OCI-LY7 (cell line): ENCODE measurements at regions not wholly inside any gene's neighbourhood (a gene's known extent, or its start where the extent isn't known, plus 50 kb on each side); places are given as distances from the start of the nearest gene placed in this dataset.

Source experiments
- BruUV-seq: library from RNA; stranded (reverse); fragments of 400-500 nt; replicated peaks from 2 replicates; lab custom pipeline; 2021; lab: Mats Ljungman, UMichigan
- CTCF ChIA-PET: fragments of 300-600 bp; sonication (Branson Sonifier 250); formaldehyde crosslinking; loops from one replicate; lab custom pipeline; 2022; ENCODE audit warnings: antibody characterized with exemption; ENCODE audit not compliant: unreplicated experiment; lab: Charles Lee
- POLR2A ChIA-PET: fragments of 300-600 bp; sonication (Branson Sonifier 250); formaldehyde crosslinking; loops from one replicate; lab custom pipeline; 2022; ENCODE audit warnings: antibody characterized with exemption; lab: Charles Lee
- DNase-seq: peaks from one replicate; pipeline ENCODE4 v3.0.0-alpha.2; 2015; ENCODE audit warnings: low spot score
- H2AFZ ChIP-seq: fragments of 200-600 bp; sonication (generic), shearing (Covaris generic); 2 replicates; pipeline ENCODE4 v1.6.1; 2014; ENCODE audit warnings: mild to moderate bottlenecking, antibody characterized with exemption, low read length, moderate library complexity
- H3K27ac ChIP-seq: fragments of 200-600 bp; sonication (generic); 2 replicates; pipeline ENCODE4 v1.5.1; 2014; ENCODE audit warnings: mixed run types, low read depth, mild to moderate bottlenecking, moderate library complexity, low read length, inconsistent platforms; ENCODE audit not compliant: poor library complexity, severe bottlenecking
- H3K36me3 ChIP-seq: fragments of 200-600 bp; sonication (generic); 2 replicates; pipeline ENCODE4 v1.6.1; 2014; ENCODE audit warnings: mild to moderate bottlenecking, antibody characterized with exemption, low read length, moderate library complexity, mixed read lengths; ENCODE audit not compliant: insufficient read depth
- H3K4me1 ChIP-seq: fragments of 200-600 bp; sonication (generic); 2 replicates; pipeline ENCODE4 v1.5.1; 2014; ENCODE audit warnings: mild to moderate bottlenecking, low read length; ENCODE audit not compliant: insufficient read depth, poor library complexity, severe bottlenecking
- H3K4me2 ChIP-seq: fragments of 200-600 bp; sonication (generic); 2 replicates; pipeline ENCODE4 v1.6.1; 2014; ENCODE audit warnings: mild to moderate bottlenecking, low read length
- H3K4me3 ChIP-seq: fragments of 200-600 bp; sonication (generic); 2 replicates; pipeline ENCODE4 v1.5.1; 2014; ENCODE audit warnings: mild to moderate bottlenecking, low read depth, low read length; ENCODE audit not compliant: poor library complexity, severe bottlenecking
- H3K79me2 ChIP-seq: fragments of 200-600 bp; sonication (generic); 2 replicates; pipeline ENCODE4 v1.6.1; 2016; ENCODE audit warnings: low read depth, mild to moderate bottlenecking, low read length, moderate library complexity, mixed read lengths; ENCODE audit not compliant: insufficient read depth
- H3K9me2 ChIP-seq: fragments of 200-600 bp; sonication (generic); 2 replicates; pipeline ENCODE4 v1.6.1; 2016; ENCODE audit warnings: mild to moderate bottlenecking, low read length, mixed read lengths; ENCODE audit not compliant: insufficient read depth
- H3K9me3 ChIP-seq: fragments of 200-600 bp; sonication (generic); 2 replicates; pipeline ENCODE4 v1.6.1; 2014; ENCODE audit warnings: mild to moderate bottlenecking, mixed run types, low read length, mixed read lengths
- H4K20me1 ChIP-seq: fragments of 200-600 bp; sonication (generic); 2 replicates; pipeline ENCODE4 v1.6.1; 2014; ENCODE audit warnings: mild to moderate bottlenecking, antibody characterized with exemption, low read length, moderate library complexity, mixed read lengths; ENCODE audit not compliant: insufficient read depth
- EZH2phosphoT487 ChIP-seq: fragments of 200-600 bp; sonication (generic); IDR thresholded peaks from 2 replicates; pipeline ENCODE4 v1.6.1; 2018; ENCODE audit warnings: low read depth, borderline replicate concordance, mild to moderate bottlenecking, mixed run types, antibody characterized with exemption, low read length, moderate library complexity, mixed read lengths
- intact Hi-C: fragments of 100-400 bp; cut with micrococcal nuclease; formaldehyde crosslinking; loops from one replicate; pipeline ENCODE4 v1.10.0; 2022; ENCODE audit not compliant: unreplicated experiment
- TF ChIP-seq, protein P1 (sequence below): fragments of 200-600 bp; sonication (generic); conservative IDR thresholded peaks from 2 replicates; pipeline ENCODE4 v1.5.1; 2014; ENCODE audit warnings: mild to moderate bottlenecking, antibody characterized with exemption, low read length, moderate library complexity, mixed read lengths

DNA sequence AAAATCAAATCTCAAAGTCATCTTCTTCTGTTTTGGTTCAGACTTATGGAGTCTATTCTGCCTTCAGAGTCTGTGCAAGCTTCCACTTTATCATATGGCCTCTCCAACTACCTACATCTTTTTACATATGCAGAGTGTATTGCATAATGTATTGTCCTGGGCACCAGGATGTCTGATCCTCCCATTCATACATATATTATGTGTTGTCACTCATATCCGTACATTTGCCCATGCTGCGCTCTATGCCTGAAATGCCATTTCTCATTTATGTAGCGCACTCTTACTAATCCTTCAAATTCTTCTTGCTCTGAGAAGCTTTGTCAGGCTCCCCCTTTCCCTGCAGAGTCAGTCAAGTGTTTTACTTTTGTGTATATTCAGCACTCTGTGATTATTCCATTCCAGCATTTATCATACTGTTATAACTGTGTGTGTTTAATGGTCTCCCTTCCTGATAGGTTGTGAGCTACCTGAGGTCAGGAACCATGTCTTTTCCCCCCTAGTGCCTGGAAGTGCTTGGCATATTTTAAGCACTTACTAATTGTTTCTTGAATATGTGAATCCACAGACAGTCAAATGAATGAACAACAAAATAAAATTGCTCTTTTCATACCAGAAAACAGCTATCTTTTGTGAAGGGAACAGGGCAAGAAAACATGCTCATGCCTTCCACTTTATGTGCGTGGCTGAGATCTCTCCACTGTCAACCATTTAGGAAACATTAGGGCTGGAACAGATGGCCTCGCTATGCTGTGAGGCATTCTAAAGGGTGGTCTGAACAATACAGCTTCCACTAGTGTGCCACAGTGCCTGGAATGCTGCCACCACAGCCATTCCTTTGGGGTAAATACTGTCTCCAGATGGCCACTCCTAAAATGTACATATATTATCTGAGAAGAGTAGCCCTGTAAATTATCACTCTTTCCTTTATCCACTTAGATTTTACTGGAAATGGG is 81.8 kb downstream of the GLUD2 start:
- no peak overlapping the region for H2AFZ ChIP-seq
- ChIA-PET POLR2A (no interaction called here), CTCF (no interaction called here)
- no peaks in the 10 kb centered on the region for H3K36me3 ChIP-seq
- no peaks in the 10 kb centered on the region for H3K9me2 ChIP-seq
- no peak overlapping the region for H3K4me2 ChIP-seq
- BruUV-seq: no TSS peak
- DNase-seq: no peak
- H3K4me1 ChIP-seq: no peaks in the 10 kb centered on the region
- no peaks in the 10 kb centered on the region for H4K20me1 ChIP-seq
- no peak for TF ChIP-seq EZH2phosphoT487
- TF ChIP-seq, protein P1, sequence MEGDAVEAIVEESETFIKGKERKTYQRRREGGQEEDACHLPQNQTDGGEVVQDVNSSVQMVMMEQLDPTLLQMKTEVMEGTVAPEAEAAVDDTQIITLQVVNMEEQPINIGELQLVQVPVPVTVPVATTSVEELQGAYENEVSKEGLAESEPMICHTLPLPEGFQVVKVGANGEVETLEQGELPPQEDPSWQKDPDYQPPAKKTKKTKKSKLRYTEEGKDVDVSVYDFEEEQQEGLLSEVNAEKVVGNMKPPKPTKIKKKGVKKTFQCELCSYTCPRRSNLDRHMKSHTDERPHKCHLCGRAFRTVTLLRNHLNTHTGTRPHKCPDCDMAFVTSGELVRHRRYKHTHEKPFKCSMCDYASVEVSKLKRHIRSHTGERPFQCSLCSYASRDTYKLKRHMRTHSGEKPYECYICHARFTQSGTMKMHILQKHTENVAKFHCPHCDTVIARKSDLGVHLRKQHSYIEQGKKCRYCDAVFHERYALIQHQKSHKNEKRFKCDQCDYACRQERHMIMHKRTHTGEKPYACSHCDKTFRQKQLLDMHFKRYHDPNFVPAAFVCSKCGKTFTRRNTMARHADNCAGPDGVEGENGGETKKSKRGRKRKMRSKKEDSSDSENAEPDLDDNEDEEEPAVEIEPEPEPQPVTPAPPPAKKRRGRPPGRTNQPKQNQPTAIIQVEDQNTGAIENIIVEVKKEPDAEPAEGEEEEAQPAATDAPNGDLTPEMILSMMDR: no peak
- intact Hi-C loops: no loop called here
- H3K9me3 ChIP-seq: no peaks in the 10 kb centered on the region
- no peak overlapping the region for H3K27ac ChIP-seq
- no peaks in the 10 kb centered on the region for H3K79me2 ChIP-seq
- H3K4me3 ChIP-seq: no peak overlapping the region

DNA sequence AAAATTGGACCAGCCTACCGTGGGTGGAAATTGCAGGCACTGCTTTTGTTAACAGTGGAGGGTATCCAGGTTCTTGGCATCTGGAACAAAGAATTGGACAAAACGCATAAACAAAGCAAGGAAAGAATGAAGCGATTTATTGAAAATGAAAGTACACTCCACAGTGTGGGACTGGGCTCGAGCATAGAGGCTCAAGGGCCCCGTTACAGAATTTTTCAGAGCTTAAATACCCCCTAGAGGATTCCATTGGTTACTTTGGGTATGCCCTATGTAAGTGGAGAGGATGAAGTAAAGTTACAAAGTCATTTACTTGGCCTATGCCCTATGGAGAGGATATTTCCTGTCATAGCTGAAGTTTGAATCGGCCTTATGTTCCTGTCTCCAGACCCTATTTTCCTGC is 85.3 kb downstream of the GLUD2 start:
- Histone ChIP-seq H3K4me2 (no peak overlapping the region), H3K36me3 (no peaks in the 10 kb centered on the region), H2AFZ (no peak overlapping the region), H3K9me2 (no peaks in the 10 kb centered on the region), H3K27ac (no peak overlapping the region), H3K9me3 (no peaks in the 10 kb centered on the region), H4K20me1 (no peaks in the 10 kb centered on the region), H3K79me2 (no peaks in the 10 kb centered on the region), H3K4me1 (no peaks in the 10 kb centered on the region), H3K4me3 (no peak overlapping the region)
- ChIA-PET POLR2A (interaction anchor here (1.6 kb wide), 1 partner anchor 32 kb away, joined by 4 read pairs; no protein-coding TSS in a partner anchor), CTCF (no interaction called here)
- TF ChIP-seq EZH2phosphoT487: no peak
- TF ChIP-seq, protein P1: no peak
- intact Hi-C loops: no loop called here
- no peak for DNase-seq
- no TSS peak for BruUV-seq
